Vagina (tissue), 2 donors: ENCODE measurements at regions not wholly inside any gene's neighbourhood (a gene's known extent, or its start where the extent isn't known, plus 50 kb on each side); places are given as distances from the start of the nearest gene placed in this dataset.

ENCODE experiments used
- POLR2A ChIP-seq, 2 donors: fragments of 450-650 bp; IDR thresholded peaks; one replicate each; pipeline ENCODE4 v1.6.1; 2017; ENCODE audit warnings: antibody characterized with exemption in 2 of 2, mild to moderate bottlenecking in 2 of 2, moderate library complexity in 2 of 2
- POLR2AphosphoS5 ChIP-seq, 2 donors: sonication (generic); formaldehyde crosslinking; IDR thresholded peaks; one replicate each; pipeline ENCODE4 v1.9.0; 2017; ENCODE audit warnings: antibody characterized with exemption in 2 of 2, mild to moderate bottlenecking in 2 of 2, low read depth in 1 of 2; ENCODE audit not compliant: insufficient read depth in 1 of 2
- TF ChIP-seq, protein P1 (sequence below), 3 experiments: fragments of 450-650 bp in 2 of 3; fragments of 200-600 bp in 1 of 3; sonication (generic) in 1 of 3; IDR thresholded peaks; one replicate each; pipeline ENCODE4 v1.5.1; 2017 to 2019; ENCODE audit warnings: antibody characterized with exemption in 3 of 3, mild to moderate bottlenecking in 2 of 3, moderate library complexity in 2 of 3

DNA sequence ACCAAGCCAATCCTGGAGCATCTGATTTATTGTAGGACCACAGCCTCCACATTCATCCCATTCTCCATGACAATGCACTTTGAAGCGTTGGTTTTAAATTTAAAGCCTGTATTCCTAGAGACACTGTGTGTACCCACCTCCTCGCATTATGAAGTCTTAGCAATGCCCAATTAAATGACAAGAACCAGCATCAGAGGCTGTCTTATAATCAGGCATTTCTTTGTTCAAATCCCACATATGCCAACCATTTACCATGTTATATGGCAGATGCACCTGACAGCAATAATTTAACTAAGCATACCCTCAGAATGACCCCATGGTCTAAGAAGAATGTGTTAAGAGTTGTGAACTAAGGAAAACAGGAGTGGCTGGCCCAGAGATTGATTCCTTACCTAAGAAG is 188.2 kb downstream of the IPMK start:
- no peak for TF ChIP-seq POLR2A (IDR thresholded peaks at IDR 0.05)
- TF ChIP-seq POLR2AphosphoS5 (IDR thresholded peaks at IDR 0.05; ENCODE audit: insufficient read depth in 1 of 2, low read depth in 1 of 2) = no peak
- TF ChIP-seq, protein P1, sequence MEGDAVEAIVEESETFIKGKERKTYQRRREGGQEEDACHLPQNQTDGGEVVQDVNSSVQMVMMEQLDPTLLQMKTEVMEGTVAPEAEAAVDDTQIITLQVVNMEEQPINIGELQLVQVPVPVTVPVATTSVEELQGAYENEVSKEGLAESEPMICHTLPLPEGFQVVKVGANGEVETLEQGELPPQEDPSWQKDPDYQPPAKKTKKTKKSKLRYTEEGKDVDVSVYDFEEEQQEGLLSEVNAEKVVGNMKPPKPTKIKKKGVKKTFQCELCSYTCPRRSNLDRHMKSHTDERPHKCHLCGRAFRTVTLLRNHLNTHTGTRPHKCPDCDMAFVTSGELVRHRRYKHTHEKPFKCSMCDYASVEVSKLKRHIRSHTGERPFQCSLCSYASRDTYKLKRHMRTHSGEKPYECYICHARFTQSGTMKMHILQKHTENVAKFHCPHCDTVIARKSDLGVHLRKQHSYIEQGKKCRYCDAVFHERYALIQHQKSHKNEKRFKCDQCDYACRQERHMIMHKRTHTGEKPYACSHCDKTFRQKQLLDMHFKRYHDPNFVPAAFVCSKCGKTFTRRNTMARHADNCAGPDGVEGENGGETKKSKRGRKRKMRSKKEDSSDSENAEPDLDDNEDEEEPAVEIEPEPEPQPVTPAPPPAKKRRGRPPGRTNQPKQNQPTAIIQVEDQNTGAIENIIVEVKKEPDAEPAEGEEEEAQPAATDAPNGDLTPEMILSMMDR (IDR thresholded peaks at IDR 0.05) = no peak
